ENCODE measurements at regions not wholly inside any gene's neighbourhood (a gene's known extent, or its start where the extent isn't known, plus 50 kb on each side); places are given as distances from the start of the nearest gene placed in this dataset.

DNA sequence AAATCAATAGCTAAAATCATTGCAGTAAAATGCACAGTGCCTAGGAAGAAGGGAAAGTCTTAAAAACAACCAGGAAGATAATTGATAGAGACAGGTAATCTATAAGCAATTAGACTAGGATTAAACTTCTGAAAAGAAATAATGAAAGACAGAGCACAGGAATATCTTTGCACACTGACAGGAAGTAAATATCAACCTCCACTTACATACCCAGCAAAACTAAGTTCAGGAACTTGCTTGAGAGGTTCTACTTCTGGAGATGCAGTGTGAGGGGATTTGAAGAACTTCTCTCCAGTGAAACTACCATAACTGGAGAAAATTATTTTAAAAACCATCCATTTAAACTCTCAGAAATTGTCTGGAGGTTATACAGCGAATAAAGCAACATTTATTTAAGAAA, 104.1 kb downstream of the EHF start:
- TF ChIP-seq, protein P1, sequence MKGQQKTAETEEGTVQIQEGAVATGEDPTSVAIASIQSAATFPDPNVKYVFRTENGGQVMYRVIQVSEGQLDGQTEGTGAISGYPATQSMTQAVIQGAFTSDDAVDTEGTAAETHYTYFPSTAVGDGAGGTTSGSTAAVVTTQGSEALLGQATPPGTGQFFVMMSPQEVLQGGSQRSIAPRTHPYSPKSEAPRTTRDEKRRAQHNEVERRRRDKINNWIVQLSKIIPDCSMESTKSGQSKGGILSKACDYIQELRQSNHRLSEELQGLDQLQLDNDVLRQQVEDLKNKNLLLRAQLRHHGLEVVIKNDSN (IDR thresholded peaks at IDR 0.05), result no peak

DNA sequence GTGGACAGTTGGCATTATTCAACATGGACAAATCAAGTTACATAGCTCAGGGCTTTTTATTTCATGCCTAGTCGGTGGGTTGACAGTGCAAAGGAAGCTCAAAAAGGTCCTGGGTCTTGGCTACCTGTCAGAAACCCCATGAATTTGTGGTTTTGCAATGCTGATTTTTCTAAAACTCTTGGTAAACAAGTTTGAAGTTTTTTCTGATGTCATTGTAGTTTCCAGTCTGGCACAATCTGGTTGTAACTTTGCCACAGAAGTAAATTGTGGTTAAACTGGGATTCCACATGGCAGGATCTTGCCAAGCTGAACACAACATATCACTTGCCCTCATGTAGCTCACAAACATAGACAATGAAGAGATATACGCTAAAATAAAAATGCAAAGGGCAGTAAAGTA, 100.8 kb downstream of the EHF start:
- no peak for TF ChIP-seq YY1 (IDR thresholded peaks at IDR 0.05; ENCODE audit: low read depth)
- no peak for TF ChIP-seq RAD21 (IDR thresholded peaks at IDR 0.05; ENCODE audit: low read depth)
- no peak for TF ChIP-seq FOXM1 (IDR thresholded peaks at IDR 0.05; ENCODE audit: borderline replicate concordance, low read depth)
- no peak for TF ChIP-seq EP300 (IDR thresholded peaks at IDR 0.05; ENCODE audit: borderline replicate concordance)
- TF ChIP-seq CREB1 (IDR thresholded peaks at IDR 0.05; ENCODE audit: low read depth), result no peak
- TF ChIP-seq, protein P2, sequence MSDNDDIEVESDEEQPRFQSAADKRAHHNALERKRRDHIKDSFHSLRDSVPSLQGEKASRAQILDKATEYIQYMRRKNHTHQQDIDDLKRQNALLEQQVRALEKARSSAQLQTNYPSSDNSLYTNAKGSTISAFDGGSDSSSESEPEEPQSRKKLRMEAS (IDR thresholded peaks at IDR 0.05), result no peak
- TF ChIP-seq TAF1 (IDR thresholded peaks at IDR 0.05; ENCODE audit: low read depth), result no peak
- TF ChIP-seq, protein P3, sequence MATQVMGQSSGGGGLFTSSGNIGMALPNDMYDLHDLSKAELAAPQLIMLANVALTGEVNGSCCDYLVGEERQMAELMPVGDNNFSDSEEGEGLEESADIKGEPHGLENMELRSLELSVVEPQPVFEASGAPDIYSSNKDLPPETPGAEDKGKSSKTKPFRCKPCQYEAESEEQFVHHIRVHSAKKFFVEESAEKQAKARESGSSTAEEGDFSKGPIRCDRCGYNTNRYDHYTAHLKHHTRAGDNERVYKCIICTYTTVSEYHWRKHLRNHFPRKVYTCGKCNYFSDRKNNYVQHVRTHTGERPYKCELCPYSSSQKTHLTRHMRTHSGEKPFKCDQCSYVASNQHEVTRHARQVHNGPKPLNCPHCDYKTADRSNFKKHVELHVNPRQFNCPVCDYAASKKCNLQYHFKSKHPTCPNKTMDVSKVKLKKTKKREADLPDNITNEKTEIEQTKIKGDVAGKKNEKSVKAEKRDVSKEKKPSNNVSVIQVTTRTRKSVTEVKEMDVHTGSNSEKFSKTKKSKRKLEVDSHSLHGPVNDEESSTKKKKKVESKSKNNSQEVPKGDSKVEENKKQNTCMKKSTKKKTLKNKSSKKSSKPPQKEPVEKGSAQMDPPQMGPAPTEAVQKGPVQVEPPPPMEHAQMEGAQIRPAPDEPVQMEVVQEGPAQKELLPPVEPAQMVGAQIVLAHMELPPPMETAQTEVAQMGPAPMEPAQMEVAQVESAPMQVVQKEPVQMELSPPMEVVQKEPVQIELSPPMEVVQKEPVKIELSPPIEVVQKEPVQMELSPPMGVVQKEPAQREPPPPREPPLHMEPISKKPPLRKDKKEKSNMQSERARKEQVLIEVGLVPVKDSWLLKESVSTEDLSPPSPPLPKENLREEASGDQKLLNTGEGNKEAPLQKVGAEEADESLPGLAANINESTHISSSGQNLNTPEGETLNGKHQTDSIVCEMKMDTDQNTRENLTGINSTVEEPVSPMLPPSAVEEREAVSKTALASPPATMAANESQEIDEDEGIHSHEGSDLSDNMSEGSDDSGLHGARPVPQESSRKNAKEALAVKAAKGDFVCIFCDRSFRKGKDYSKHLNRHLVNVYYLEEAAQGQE (IDR thresholded peaks at IDR 0.05; ENCODE audit: low read depth), result no peak
- no peak for TF ChIP-seq EGR1 (IDR thresholded peaks at IDR 0.05)
- no peak for TF ChIP-seq TCF12 (IDR thresholded peaks at IDR 0.05; ENCODE audit: low read depth)
- TF ChIP-seq NFIC (IDR thresholded peaks at IDR 0.05), result no peak
- TF ChIP-seq, protein P1 (IDR thresholded peaks at IDR 0.05), result no peak
- no peak for TF ChIP-seq ZBTB7A (IDR thresholded peaks at IDR 0.05; ENCODE audit: low read depth)
- no peak for TF ChIP-seq TEAD4 (IDR thresholded peaks at IDR 0.05)
- TF ChIP-seq CEBPB (IDR thresholded peaks at IDR 0.05), result no peak

DNA sequence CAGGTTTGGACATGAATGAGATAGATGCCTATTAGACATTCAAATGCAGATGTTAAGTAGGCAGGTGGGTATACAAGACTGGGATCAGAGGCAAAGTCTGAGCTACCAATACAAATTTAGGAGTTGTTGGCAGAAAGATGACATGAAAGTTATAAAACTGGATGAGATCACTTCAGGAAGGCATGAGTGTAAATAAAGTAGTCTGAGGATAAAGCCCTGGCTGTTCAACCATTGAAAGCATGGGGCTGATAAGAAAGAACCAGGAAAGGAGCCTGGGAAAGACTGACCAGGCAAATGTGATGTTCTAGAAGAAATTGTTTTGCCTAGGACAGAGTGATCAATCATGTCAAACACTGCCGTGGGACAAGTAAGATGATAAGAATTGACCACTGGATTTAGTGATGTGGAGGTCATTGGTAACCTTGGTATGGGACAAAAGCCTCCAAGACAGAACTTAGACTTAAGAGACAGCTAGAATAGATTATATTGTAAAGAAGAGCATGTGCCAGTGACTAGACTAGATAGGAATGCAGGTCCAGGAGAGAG, 98.5 kb downstream of the EHF start:
- TF ChIP-seq, protein P2 (IDR thresholded peaks at IDR 0.05), result no peak
- TF ChIP-seq TEAD4 (IDR thresholded peaks at IDR 0.05), result no peak
- TF ChIP-seq, protein P1 (IDR thresholded peaks at IDR 0.05), result no peak
- TF ChIP-seq, protein P3 (IDR thresholded peaks at IDR 0.05; ENCODE audit: low read depth), result no peak
- no peak for TF ChIP-seq RAD21 (IDR thresholded peaks at IDR 0.05; ENCODE audit: low read depth)

All from Ishikawa (cell line).